PC-3 (cell line): ENCODE measurements at regions not wholly inside any gene's neighbourhood (a gene's known extent, or its start where the extent isn't known, plus 50 kb on each side); places are given as distances from the start of the nearest gene placed in this dataset.

Source experiments
- ATAC-seq: fragments of 200-7000 bp; cut with Tn5 transposase; 2 replicates; pipeline ENCODE4 v1.9.1; 2020; ENCODE audit warnings: mild to moderate bottlenecking, moderate library complexity
- BruUV-seq: library from RNA; stranded (reverse); fragments of 400-500 nt; replicated peaks from 2 replicates; lab custom pipeline; 2021; lab: Mats Ljungman, UMichigan
- CTCF ChIA-PET: fragments of 300-600 bp; sonication (Branson Sonifier 250); formaldehyde crosslinking; loops from one replicate; lab custom pipeline; 2022; ENCODE audit warnings: antibody characterized with exemption; lab: Charles Lee
- POLR2A ChIA-PET: fragments of 300-600 bp; sonication (Branson Sonifier 250); formaldehyde crosslinking; loops from one replicate; lab custom pipeline; 2022; ENCODE audit warnings: antibody characterized with exemption; ENCODE audit not compliant: unreplicated experiment; lab: Charles Lee
- DNase-seq: peaks from one replicate; pipeline ENCODE4 v3.0.0-alpha.2; 2015
- H2AFZ ChIP-seq: fragments of 300-600 bp; sonication (generic); 2 replicates; pipeline ENCODE4 v1.6.0; 2016; ENCODE audit warnings: antibody characterized with exemption, low read length
- H3F3A ChIP-seq: fragments of 300-600 bp; sonication (generic); one replicate; pipeline ENCODE4 v1.6.0; 2017; ENCODE audit warnings: antibody characterized with exemption, low read length, control low read depth, mild to moderate bottlenecking; ENCODE audit not compliant: unreplicated experiment
- H3K27ac ChIP-seq: fragments of 300-600 bp; sonication (generic); 2 replicates; pipeline ENCODE4 v1.5.1; 2016; ENCODE audit warnings: mild to moderate bottlenecking, low read length
- H3K27me3 ChIP-seq: fragments of 300-600 bp; sonication (generic); 2 replicates; pipeline ENCODE4 v1.6.1; 2016; ENCODE audit warnings: low read length, mixed read lengths
- H3K36me3 ChIP-seq: fragments of 300-600 bp; sonication (generic); 2 replicates; pipeline ENCODE4 v1.6.1; 2016; ENCODE audit warnings: low read depth, mixed run types, low read length, mixed read lengths
- H3K4me1 ChIP-seq: fragments of 300-600 bp; sonication (generic); 2 replicates; pipeline ENCODE4 v1.5.1; 2016; ENCODE audit warnings: low read length; ENCODE audit not compliant: insufficient read depth
- H3K4me2 ChIP-seq: fragments of 300-600 bp; sonication (generic); 2 replicates; pipeline ENCODE4 v1.6.0; 2016; ENCODE audit warnings: low read length
- H3K4me3 ChIP-seq: fragments of 300-600 bp; sonication (generic); 2 replicates; pipeline ENCODE4 v1.5.1; 2016; ENCODE audit warnings: mild to moderate bottlenecking, low read length, mixed read lengths
- H3K79me2 ChIP-seq: fragments of 300-600 bp; sonication (generic); 2 replicates; pipeline ENCODE4 v1.6.1; 2017; ENCODE audit warnings: low read length, mixed read lengths
- H3K9ac ChIP-seq: fragments of 300-600 bp; sonication (generic); 2 replicates; pipeline ENCODE4 v1.6.0; 2016; ENCODE audit warnings: mild to moderate bottlenecking, low read length
- H3K9me2 ChIP-seq: fragments of 300-600 bp; sonication (generic); replicated peaks from 2 replicates; pipeline ENCODE4 v1.6.1; 2016; ENCODE audit warnings: mixed run types, low read length, mixed read lengths
- H3K9me3 ChIP-seq: fragments of 300-600 bp; sonication (generic); 2 replicates; pipeline ENCODE4 v1.6.1; 2016; ENCODE audit warnings: low read length, mixed read lengths
- H4K20me1 ChIP-seq: fragments of 300-600 bp; sonication (generic); 2 replicates; pipeline ENCODE4 v1.6.1; 2016; ENCODE audit warnings: low read length, mixed read lengths
- EZH2 ChIP-seq: fragments of 300-600 bp; sonication (generic); IDR thresholded peaks from one replicate; pipeline ENCODE4 v1.6.1; 2017; ENCODE audit warnings: antibody characterized with exemption, mild to moderate bottlenecking, low read length; ENCODE audit not compliant: unreplicated experiment
- EZH2phosphoT487 ChIP-seq: fragments of 300-600 bp; sonication (generic); IDR thresholded peaks from 2 replicates; pipeline ENCODE4 v1.6.1; 2018; ENCODE audit warnings: mild to moderate bottlenecking, antibody characterized with exemption, low read length, borderline replicate concordance
- intact Hi-C: fragments of 100-400 bp; cut with micrococcal nuclease; formaldehyde crosslinking; loops from 2 replicates; pipeline ENCODE4 v1.9.0; 2023
- TF ChIP-seq, protein P1 (sequence below): fragments of 300-600 bp; sonication (generic); conservative IDR thresholded peaks from 2 replicates; pipeline ENCODE4 v1.5.1; 2017; ENCODE audit warnings: antibody characterized with exemption, low read depth, mild to moderate bottlenecking, low read length

- H3K4me1 ChIP-seq, result no peaks in the 10 kb centered on the region
- H3K27ac ChIP-seq, result no peak overlapping the region
- no peaks in the 10 kb centered on the region for H3K79me2 ChIP-seq
- no peak overlapping the region for H3K4me3 ChIP-seq
- ChIA-PET POLR2A (no interaction called here), CTCF (no interaction called here)
- ATAC-seq, result no peak
- no peaks in the 10 kb centered on the region for H3F3A ChIP-seq
- no peak overlapping the region for H3K9ac ChIP-seq
- intact Hi-C loops, result no loop called here
- H2AFZ ChIP-seq, result no peak overlapping the region
- H3K4me2 ChIP-seq, result no peak overlapping the region
- H3K9me2 ChIP-seq, result no peaks in the 10 kb centered on the region
- peak; percentile 24 for DNase-seq
- BruUV-seq, result no TSS peak
- no peaks in the 10 kb centered on the region for H3K27me3 ChIP-seq
- no peaks in the 10 kb centered on the region for H3K36me3 ChIP-seq
- H3K9me3 ChIP-seq, result no peaks in the 10 kb centered on the region
- no peaks in the 10 kb centered on the region for H4K20me1 ChIP-seq
- TF ChIP-seq, protein P1, sequence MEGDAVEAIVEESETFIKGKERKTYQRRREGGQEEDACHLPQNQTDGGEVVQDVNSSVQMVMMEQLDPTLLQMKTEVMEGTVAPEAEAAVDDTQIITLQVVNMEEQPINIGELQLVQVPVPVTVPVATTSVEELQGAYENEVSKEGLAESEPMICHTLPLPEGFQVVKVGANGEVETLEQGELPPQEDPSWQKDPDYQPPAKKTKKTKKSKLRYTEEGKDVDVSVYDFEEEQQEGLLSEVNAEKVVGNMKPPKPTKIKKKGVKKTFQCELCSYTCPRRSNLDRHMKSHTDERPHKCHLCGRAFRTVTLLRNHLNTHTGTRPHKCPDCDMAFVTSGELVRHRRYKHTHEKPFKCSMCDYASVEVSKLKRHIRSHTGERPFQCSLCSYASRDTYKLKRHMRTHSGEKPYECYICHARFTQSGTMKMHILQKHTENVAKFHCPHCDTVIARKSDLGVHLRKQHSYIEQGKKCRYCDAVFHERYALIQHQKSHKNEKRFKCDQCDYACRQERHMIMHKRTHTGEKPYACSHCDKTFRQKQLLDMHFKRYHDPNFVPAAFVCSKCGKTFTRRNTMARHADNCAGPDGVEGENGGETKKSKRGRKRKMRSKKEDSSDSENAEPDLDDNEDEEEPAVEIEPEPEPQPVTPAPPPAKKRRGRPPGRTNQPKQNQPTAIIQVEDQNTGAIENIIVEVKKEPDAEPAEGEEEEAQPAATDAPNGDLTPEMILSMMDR, result no peak
- TF ChIP-seq EZH2phosphoT487 (no peak), EZH2 (no peak)
Measured at GRCh38 chr16:47787696-47788095, 326.6 kb downstream of the PHKB start.

GRCh38 chr16:47781673-47782072 lies 320.5 kb downstream of the PHKB start:
- intact Hi-C loops, result no loop called here
- BruUV-seq, result no TSS peak
- Histone ChIP-seq H3K4me2 (no peak overlapping the region), H3K27me3 (no peaks in the 10 kb centered on the region), H3K79me2 (no peaks in the 10 kb centered on the region), H3K36me3 (no peaks in the 10 kb centered on the region), H3F3A (no peaks in the 10 kb centered on the region), H3K4me3 (no peak overlapping the region), H4K20me1 (no peaks in the 10 kb centered on the region), H3K27ac (no peak overlapping the region), H3K9me3 (no peaks in the 10 kb centered on the region), H3K9ac (no peak overlapping the region), H3K9me2 (no peaks in the 10 kb centered on the region), H3K4me1 (peaks cover 23% of the 10 kb centered on the region), H2AFZ (no peak overlapping the region)
- no peak for TF ChIP-seq EZH2phosphoT487
- TF ChIP-seq EZH2, result no peak
- TF ChIP-seq, protein P1, result no peak
- POLR2A ChIA-PET, result no interaction called here
- CTCF ChIA-PET, result no interaction called here
- ATAC-seq (no peak), DNase-seq (no peak)

DNA sequence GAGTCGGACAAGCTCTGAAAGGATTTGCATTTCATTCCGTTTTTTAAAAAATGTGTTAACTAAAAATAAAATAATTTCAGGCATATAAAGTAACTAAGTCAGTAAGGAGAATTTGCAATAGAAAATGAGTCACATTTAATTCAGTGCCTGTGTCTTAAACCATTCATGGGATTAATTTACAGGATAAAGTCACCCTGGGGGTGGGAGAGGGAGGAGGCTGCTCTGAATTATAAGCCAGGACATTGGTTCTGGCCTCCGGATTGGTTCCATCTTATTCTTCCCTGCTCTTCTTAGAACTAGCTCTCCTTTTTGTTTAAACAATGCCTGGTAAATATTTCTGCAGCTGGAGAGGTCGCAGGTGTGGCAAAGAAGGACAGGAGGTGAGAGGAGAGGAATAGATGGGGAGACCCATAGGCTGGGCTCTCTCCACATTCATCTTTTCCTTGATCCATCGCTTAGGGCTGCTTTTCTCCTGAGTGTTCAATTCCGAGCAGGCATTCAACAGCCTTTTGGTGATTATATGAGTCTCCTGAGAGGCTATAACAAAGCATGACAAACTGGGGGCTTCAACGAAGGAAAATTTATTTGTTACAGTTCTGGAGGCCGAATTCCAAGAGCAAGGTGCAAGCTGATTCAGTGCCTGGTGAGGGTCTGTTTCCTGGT lies 319.2 kb downstream of the PHKB start:
- no peak for ATAC-seq
- intact Hi-C loops, result no loop called here
- BruUV-seq, result no TSS peak
- Histone ChIP-seq H3K27me3 (no peaks in the 10 kb centered on the region), H3K9ac (no peak overlapping the region), H3K4me1 (peaks cover 30% of the 10 kb centered on the region), H2AFZ (no peak overlapping the region), H3K27ac (no peak overlapping the region), H4K20me1 (no peaks in the 10 kb centered on the region), H3F3A (no peaks in the 10 kb centered on the region), H3K79me2 (no peaks in the 10 kb centered on the region), H3K4me3 (no peak overlapping the region), H3K9me3 (no peaks in the 10 kb centered on the region), H3K9me2 (no peaks in the 10 kb centered on the region), H3K36me3 (no peaks in the 10 kb centered on the region), H3K4me2 (0 out of 2 replicates have a peak overlapping the region, but pooled peaks have one; percentile 73)
- ChIA-PET CTCF (no interaction called here), POLR2A (no interaction called here)
- TF ChIP-seq, protein P1, result no peak
- TF ChIP-seq EZH2, result no peak
- no peak for TF ChIP-seq EZH2phosphoT487
- no peak for DNase-seq
